ENCODE measurements at regions not wholly inside any gene's neighbourhood (a gene's known extent, or its start where the extent isn't known, plus 50 kb on each side); places are given as distances from the start of the nearest gene placed in this dataset.

GRCh38 chr21:20703112-20703767 lies 295.0 kb upstream of the NCAM2 start:
- no peak for DNase-seq (ENCODE audit: extremely low spot score)
- POLR2A ChIA-PET, result no interaction called here
- CTCF ChIA-PET, result no interaction called here
- TF ChIP-seq FOXM1 (IDR thresholded peaks at IDR 0.05; ENCODE audit: borderline replicate concordance) (no peak), BHLHE40 (IDR thresholded peaks at IDR 0.05; ENCODE audit: borderline replicate concordance) (no peak), FOXA1 (IDR thresholded peaks at IDR 0.05) (no peak), ELF4 (IDR thresholded peaks at IDR 0.05) (no peak), PKNOX1 (IDR thresholded peaks at IDR 0.05) (no peak), HDGF (IDR thresholded peaks at IDR 0.05; ENCODE audit: borderline replicate concordance) (no peak), NFRKB (IDR thresholded peaks at IDR 0.05) (no peak), ZNF384 (IDR thresholded peaks at IDR 0.05) (no peak), LEF1 (IDR thresholded peaks at IDR 0.05; ENCODE audit: borderline replicate concordance) (no peak), SUZ12 (IDR thresholded peaks at IDR 0.05) (no peak), ARNT (IDR thresholded peaks at IDR 0.05) (no peak), SP1 (IDR thresholded peaks at IDR 0.05) (no peak), TARDBP (IDR thresholded peaks at IDR 0.05) (no peak), CTBP1 (IDR thresholded peaks at IDR 0.05; ENCODE audit: borderline replicate concordance) (no peak), FOXK2 (IDR thresholded peaks at IDR 0.05) (no peak), L3MBTL2 (conservative IDR thresholded peaks at IDR 0.05) (no peak)

GRCh38 chr21:20720623-20721022 lies 277.6 kb upstream of the NCAM2 start:
- CTCF ChIA-PET, result no interaction called here
- POLR2A ChIA-PET, result no interaction called here
- no peak for DNase-seq (ENCODE audit: extremely low spot score)

GRCh38 chr21:20721151-20721550 lies 277.1 kb upstream of the NCAM2 start:
- DNase-seq (ENCODE audit: extremely low spot score), result no peak
- ChIA-PET CTCF (no interaction called here), POLR2A (no interaction called here)
- TF ChIP-seq FOXA1 (IDR thresholded peaks at IDR 0.05) (no peak), LEF1 (IDR thresholded peaks at IDR 0.05; ENCODE audit: borderline replicate concordance) (no peak), FOXK2 (IDR thresholded peaks at IDR 0.05) (no peak), NFRKB (IDR thresholded peaks at IDR 0.05) (no peak), FOXM1 (IDR thresholded peaks at IDR 0.05; ENCODE audit: borderline replicate concordance) (no peak), ZNF384 (IDR thresholded peaks at IDR 0.05) (no peak), PKNOX1 (IDR thresholded peaks at IDR 0.05) (no peak), ELF4 (IDR thresholded peaks at IDR 0.05) (no peak), BHLHE40 (IDR thresholded peaks at IDR 0.05; ENCODE audit: borderline replicate concordance) (no peak), ARNT (IDR thresholded peaks at IDR 0.05) (no peak), SP1 (IDR thresholded peaks at IDR 0.05) (no peak), HDGF (IDR thresholded peaks at IDR 0.05; ENCODE audit: borderline replicate concordance) (no peak)

More at GRCh38 chr21:20720623-20721022, 277.6 kb upstream of the NCAM2 start:
- TF ChIP-seq FOXA1 (IDR thresholded peaks at IDR 0.05), result no peak
- TF ChIP-seq FOXK2 (IDR thresholded peaks at IDR 0.05), result no peak
- TF ChIP-seq FOXM1 (IDR thresholded peaks at IDR 0.05; ENCODE audit: borderline replicate concordance), result no peak
- no peak for TF ChIP-seq LEF1 (IDR thresholded peaks at IDR 0.05; ENCODE audit: borderline replicate concordance)
- TF ChIP-seq HDGF (IDR thresholded peaks at IDR 0.05; ENCODE audit: borderline replicate concordance), result no peak
- no peak for TF ChIP-seq TARDBP (IDR thresholded peaks at IDR 0.05)
- no peak for TF ChIP-seq L3MBTL2 (conservative IDR thresholded peaks at IDR 0.05)
- no peak for TF ChIP-seq SUZ12 (IDR thresholded peaks at IDR 0.05)

GRCh38 chr21:20728691-20729090 lies 269.5 kb upstream of the NCAM2 start:
- CTCF ChIA-PET, result no interaction called here

GRCh38 chr21:20729376-20729775 lies 268.8 kb upstream of the NCAM2 start:
- ChIA-PET CTCF (no interaction called here), POLR2A (no interaction called here)
- DNase-seq (ENCODE audit: extremely low spot score), result no peak
- TF ChIP-seq TARDBP (IDR thresholded peaks at IDR 0.05) (no peak), SP1 (IDR thresholded peaks at IDR 0.05) (no peak), CTBP1 (IDR thresholded peaks at IDR 0.05; ENCODE audit: borderline replicate concordance) (no peak), FOXK2 (IDR thresholded peaks at IDR 0.05) (no peak), ZNF384 (IDR thresholded peaks at IDR 0.05) (no peak), ELF4 (IDR thresholded peaks at IDR 0.05) (no peak), FOXA1 (IDR thresholded peaks at IDR 0.05) (no peak), SUZ12 (IDR thresholded peaks at IDR 0.05) (no peak), BHLHE40 (IDR thresholded peaks at IDR 0.05; ENCODE audit: borderline replicate concordance) (no peak), L3MBTL2 (conservative IDR thresholded peaks at IDR 0.05) (no peak), FOXM1 (IDR thresholded peaks at IDR 0.05; ENCODE audit: borderline replicate concordance) (no peak), NFRKB (IDR thresholded peaks at IDR 0.05) (no peak)

More at GRCh38 chr21:20728691-20729090, 269.5 kb upstream of the NCAM2 start:
- POLR2A ChIA-PET, result no interaction called here
- TF ChIP-seq FOXA1 (IDR thresholded peaks at IDR 0.05) (no peak), SP1 (IDR thresholded peaks at IDR 0.05) (no peak), FOXM1 (IDR thresholded peaks at IDR 0.05; ENCODE audit: borderline replicate concordance) (no peak), HDGF (IDR thresholded peaks at IDR 0.05; ENCODE audit: borderline replicate concordance) (no peak), NFRKB (IDR thresholded peaks at IDR 0.05) (no peak), FOXK2 (IDR thresholded peaks at IDR 0.05) (no peak), ZNF384 (IDR thresholded peaks at IDR 0.05) (no peak), SUZ12 (IDR thresholded peaks at IDR 0.05) (no peak), BHLHE40 (IDR thresholded peaks at IDR 0.05; ENCODE audit: borderline replicate concordance) (no peak), TARDBP (IDR thresholded peaks at IDR 0.05) (no peak)
- no peak for DNase-seq (ENCODE audit: extremely low spot score)

GRCh38 chr21:20730441-20730840 lies 267.8 kb upstream of the NCAM2 start:
- CTCF ChIA-PET, result no interaction called here
- TF ChIP-seq HDGF (IDR thresholded peaks at IDR 0.05; ENCODE audit: borderline replicate concordance) (no peak), FOXK2 (IDR thresholded peaks at IDR 0.05) (no peak), FOXM1 (IDR thresholded peaks at IDR 0.05; ENCODE audit: borderline replicate concordance) (no peak), PKNOX1 (IDR thresholded peaks at IDR 0.05) (no peak), CTBP1 (IDR thresholded peaks at IDR 0.05; ENCODE audit: borderline replicate concordance) (no peak), FOXA1 (IDR thresholded peaks at IDR 0.05) (no peak), BHLHE40 (IDR thresholded peaks at IDR 0.05; ENCODE audit: borderline replicate concordance) (no peak), LEF1 (IDR thresholded peaks at IDR 0.05; ENCODE audit: borderline replicate concordance) (no peak), SUZ12 (IDR thresholded peaks at IDR 0.05) (no peak), ZNF384 (IDR thresholded peaks at IDR 0.05) (no peak), ARNT (IDR thresholded peaks at IDR 0.05) (no peak), NFRKB (IDR thresholded peaks at IDR 0.05) (no peak), ELF4 (IDR thresholded peaks at IDR 0.05) (no peak), SP1 (IDR thresholded peaks at IDR 0.05) (no peak), L3MBTL2 (conservative IDR thresholded peaks at IDR 0.05) (no peak), TARDBP (IDR thresholded peaks at IDR 0.05) (no peak)
- no peak for DNase-seq (ENCODE audit: extremely low spot score)
- POLR2A ChIA-PET, result no interaction called here

Data from HEK293T (cell line).